Skeletal muscle cell (primary cell): ENCODE measurements at regions not wholly inside any gene's neighbourhood (a gene's known extent, or its start where the extent isn't known, plus 50 kb on each side); places are given as distances from the start of the nearest gene placed in this dataset.
"Not testable (repeated sequence)": the region's sequence is repeated elsewhere in the genome, so short reads cannot be mapped to it uniquely, and the experiment has no call there.

Experiments
- DNase-seq: peaks from one replicate; pipeline ENCODE4 v3.0.0-alpha.2; 2010; ENCODE audit warnings: low read depth
- H3K4me3 ChIP-seq: 2 replicates; pipeline ENCODE4 v1.5.1; 2011; ENCODE audit warnings: low read depth, mild to moderate bottlenecking, control low read depth, low read length, moderate library complexity

- no peak overlapping the region for H3K4me3 ChIP-seq
- DNase-seq, result no peak
These were observed 190.0 kb downstream of the SLC38A4 start for GRCh38 chr12:46635818-46636217.

GRCh38 chr12:46629331-46630229 is 196.2 kb downstream of the SLC38A4 start:
- H3K4me3 ChIP-seq, result no peak overlapping the region
- DNase-seq, result no peak

DNA sequence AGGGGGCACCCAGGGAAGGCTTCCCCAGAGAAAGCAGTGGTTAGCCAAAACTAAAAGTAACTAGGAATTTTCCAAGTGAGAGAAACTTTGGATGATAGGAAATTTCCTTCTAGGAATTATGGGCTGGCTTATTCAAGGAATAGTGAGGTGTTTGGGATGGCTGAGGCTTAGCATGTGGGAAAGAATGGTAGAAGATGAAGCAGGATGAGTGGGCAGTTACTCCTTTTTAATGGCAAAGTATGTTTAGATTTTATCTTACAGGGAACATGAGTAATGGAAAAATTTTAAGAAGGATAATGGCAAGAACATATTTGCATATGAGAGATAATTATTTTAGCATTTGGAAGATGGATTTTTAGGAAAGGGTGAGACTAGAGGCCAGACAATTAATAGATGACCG is 197.6 kb downstream of the SLC38A4 start:
- H3K4me3 ChIP-seq, result no peak overlapping the region
- no peak for DNase-seq

GRCh38 chr12:46627686-46628085 is 198.1 kb downstream of the SLC38A4 start:
- DNase-seq, result no peak
- no peak overlapping the region for H3K4me3 ChIP-seq

GRCh38 chr12:46619474-46619873 is 206.3 kb downstream of the SLC38A4 start:
- not testable (repeated sequence) for H3K4me3 ChIP-seq, DNase-seq

DNA sequence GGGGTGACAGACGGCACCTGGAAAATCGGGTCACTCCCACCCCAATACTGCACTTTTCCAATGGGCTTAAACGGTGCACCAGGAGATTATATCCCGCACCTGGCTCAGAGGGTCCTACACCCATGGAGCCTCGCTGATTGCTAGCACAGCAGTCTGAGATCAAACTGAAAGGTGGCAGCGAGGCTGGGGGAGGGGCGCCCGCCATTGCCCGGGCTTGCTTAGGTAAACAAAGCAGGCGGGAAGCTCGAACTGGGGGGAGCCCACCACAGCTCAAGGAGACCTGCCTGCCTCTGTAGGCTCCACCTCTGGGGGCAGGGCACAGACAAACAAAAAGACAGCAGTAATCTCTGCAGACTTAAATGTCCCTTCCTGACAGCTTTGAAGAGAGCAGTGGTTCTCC is 208.1 kb downstream of the SLC38A4 start:
- H3K4me3 ChIP-seq, DNase-seq: not testable (repeated sequence)

GRCh38 chr12:46617167-46617566 is 208.6 kb downstream of the SLC38A4 start:
- peak; percentile 70 for DNase-seq
- H3K4me3 ChIP-seq, result no peak overlapping the region

DNA sequence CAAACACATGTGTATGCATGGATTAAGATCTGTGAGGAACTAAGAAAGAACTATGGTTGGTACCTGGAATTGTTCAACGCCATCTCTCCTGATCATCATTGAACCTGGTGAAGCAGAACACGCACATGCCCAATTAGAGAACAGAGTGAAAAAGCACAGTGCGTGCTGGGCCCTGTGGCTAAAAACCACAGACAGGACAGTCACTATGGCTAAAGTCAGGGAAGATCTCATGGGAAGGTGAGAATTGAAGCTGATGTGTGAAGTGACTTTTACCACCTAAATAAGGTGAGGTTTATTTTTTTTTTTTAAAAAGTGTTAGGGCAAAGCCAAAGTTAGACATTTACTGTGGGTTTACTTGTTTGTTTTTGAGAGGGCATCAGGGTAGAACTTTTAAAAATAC is 215.0 kb downstream of the SLC38A4 start:
- DNase-seq, result no peak
- H3K4me3 ChIP-seq, result no peak overlapping the region

- no peak for DNase-seq
- H3K4me3 ChIP-seq, result no peak overlapping the region
These were observed 216.1 kb downstream of the SLC38A4 start for GRCh38 chr12:46609674-46610073.

DNA sequence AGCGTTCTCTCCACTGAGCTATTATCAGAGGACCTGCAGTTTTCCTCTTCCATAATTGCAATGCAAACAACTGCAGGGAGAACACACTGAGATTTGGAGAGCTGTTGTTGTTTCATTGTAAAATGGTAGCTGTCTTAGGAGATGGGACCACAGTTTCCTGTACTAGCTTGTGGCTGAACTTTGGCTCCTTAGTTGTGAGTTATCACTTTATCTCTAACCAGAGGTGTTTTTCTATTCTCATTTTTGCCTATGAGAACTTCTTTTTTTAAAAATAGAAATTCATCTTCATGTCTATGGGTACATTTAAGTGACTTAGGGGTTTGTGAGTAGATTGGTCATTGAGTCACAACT is 216.5 kb downstream of the SLC38A4 start:
- DNase-seq, result no peak
- no peak overlapping the region for H3K4me3 ChIP-seq

DNA sequence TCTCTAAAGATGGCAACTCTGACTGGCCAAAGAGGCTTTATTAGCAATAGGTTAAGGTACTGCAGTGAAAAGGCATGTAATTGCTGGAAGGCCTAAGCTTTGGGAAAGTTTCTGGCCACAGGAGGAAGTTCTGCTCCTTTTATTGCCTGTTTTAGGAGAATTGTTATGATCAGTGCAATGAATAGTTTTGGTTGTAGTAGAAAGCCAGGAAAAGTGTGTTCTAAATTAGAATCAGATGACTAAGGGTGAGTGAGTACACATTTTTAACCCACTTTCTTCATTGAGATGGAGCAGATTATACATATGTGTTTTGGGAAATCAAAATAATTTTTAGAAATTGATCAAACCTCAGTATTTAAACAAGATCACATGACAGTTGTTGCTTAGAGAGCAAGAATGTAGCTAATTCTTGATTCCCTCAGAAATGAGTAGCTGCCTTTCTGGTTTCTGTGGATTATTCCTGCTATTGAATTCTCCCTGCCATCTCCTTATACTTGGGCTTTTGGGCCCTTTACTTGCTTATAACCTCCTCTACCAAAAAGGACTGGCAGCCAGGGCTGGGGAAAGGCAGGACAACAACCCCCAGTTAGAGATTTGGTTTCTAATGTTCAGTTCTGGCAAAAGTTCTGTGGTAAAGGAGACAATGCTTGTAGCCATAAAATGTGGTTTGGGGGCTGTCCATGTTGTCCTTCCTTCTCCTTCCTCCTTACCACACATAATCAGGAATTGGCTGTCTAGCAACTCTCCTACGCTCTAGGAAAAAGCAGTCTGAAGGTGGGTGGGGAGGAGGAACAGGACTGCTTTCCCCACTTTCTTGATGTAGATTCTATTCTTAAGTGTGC is 217.1 kb downstream of the SLC38A4 start:
- no peak for DNase-seq
- no peak overlapping the region for H3K4me3 ChIP-seq

DNA sequence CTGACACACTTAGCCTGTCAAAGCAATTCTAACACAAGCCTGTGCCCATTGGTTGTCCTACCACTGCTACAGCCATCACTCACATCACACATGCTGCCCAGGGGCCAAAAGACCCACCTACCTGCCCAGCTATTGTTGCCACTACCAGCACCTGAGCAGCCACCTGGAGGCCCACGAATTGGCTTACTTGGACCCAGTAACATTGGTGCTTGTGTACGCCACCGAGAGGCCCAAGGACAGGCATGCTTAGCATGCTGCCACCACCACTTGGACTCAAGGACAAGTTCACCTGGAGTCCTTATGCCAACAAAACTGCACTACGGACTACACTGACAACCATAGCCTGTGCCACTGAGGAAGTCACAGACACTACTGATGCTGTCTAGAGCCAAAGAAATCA is 221.1 kb downstream of the SLC38A4 start:
- no peak overlapping the region for H3K4me3 ChIP-seq
- DNase-seq, result no peak

GRCh38 chr12:46603776-46604456 is 221.9 kb downstream of the SLC38A4 start:
- no peak overlapping the region for H3K4me3 ChIP-seq
- DNase-seq, result no peak

DNA sequence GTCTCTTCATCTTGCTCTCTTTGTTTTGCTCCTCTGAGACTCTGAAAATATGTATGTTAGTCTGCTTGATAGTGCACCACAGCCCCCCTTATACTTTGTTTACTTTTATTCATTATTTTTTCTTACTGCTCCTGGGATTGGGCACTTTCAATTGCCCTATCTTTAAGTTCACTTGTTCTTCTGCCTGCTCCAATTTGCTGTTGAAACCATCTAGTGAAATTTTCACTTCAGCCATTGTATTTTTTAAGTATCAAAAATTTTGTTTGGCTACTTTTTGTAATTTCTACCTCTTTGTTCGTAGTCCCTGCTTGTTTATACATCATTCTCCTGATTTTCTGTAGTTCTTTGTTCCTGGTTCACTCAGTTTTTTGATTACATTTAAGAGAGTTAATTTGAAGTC is 223.3 kb downstream of the SLC38A4 start:
- no peak overlapping the region for H3K4me3 ChIP-seq
- DNase-seq, result no peak

GRCh38 chr12:46590991-46591703 is 218.6 kb upstream of the SLC38A2 start:
- no peak for DNase-seq
- H3K4me3 ChIP-seq, result no peak overlapping the region

GRCh38 chr12:46585854-46586621 is 213.5 kb upstream of the SLC38A2 start:
- H3K4me3 ChIP-seq, result no peak overlapping the region
- DNase-seq, result peak; percentile 86

- DNase-seq, H3K4me3 ChIP-seq: not testable (repeated sequence)
These were observed 211.5 kb upstream of the SLC38A2 start for GRCh38 chr12:46584098-46584497.

- not testable (repeated sequence) for H3K4me3 ChIP-seq, DNase-seq
These were observed 209.4 kb upstream of the SLC38A2 start for GRCh38 chr12:46581990-46582389.

- H3K4me3 ChIP-seq, result no peak overlapping the region
- no peak for DNase-seq
These were observed 207.9 kb upstream of the SLC38A2 start for GRCh38 chr12:46580445-46580844.
